Ovary (tissue), 7 donors: ENCODE measurements at regions not wholly inside any gene's neighbourhood (a gene's known extent, or its start where the extent isn't known, plus 50 kb on each side); places are given as distances from the start of the nearest gene placed in this dataset.

Experiments
- DNase-seq, 5 donors: peaks; one replicate each; pipeline ENCODE4 v3.0.0-alpha.2; 2019 to 2020
- H3K27ac ChIP-seq, 2 donors: fragments of 200-600 bp; one replicate each; pipeline versions ENCODE4 v1.5.1 to v1.8.0; 2019 to 2022
- H3K27me3 ChIP-seq: fragments of 200-600 bp; one replicate; pipeline ENCODE4 v1.8.0; 2022
- H3K36me3 ChIP-seq: fragments of 200-600 bp; sonication (generic); one replicate; pipeline ENCODE4 v1.5.1; 2019
- H3K4me1 ChIP-seq: one replicate; pipeline ENCODE4 v1.8.1; 2013; ENCODE audit warnings: mild to moderate bottlenecking, moderate library complexity; ENCODE audit not compliant: insufficient read depth
- H3K4me3 ChIP-seq: fragments of 200-600 bp; sonication (generic); one replicate; pipeline ENCODE4 v1.5.1; 2017
- H3K9me3 ChIP-seq, 2 donors: fragments of 200-600 bp in 1 of 2; sonication (generic) in 1 of 2; one replicate each; pipeline versions ENCODE4 v1.5.1 to v1.8.1; 2013 to 2019; ENCODE audit warnings: mild to moderate bottlenecking in 1 of 2, moderate library complexity in 1 of 2
- CTCF ChIP-seq, 3 donors: fragments of 450-650 bp in 2 of 3; fragments of 200-600 bp in 1 of 3; IDR thresholded peaks; one replicate each; pipeline versions ENCODE4 v1.5.1 to v1.8.0; 2016 to 2022; ENCODE audit warnings: antibody characterized with exemption in 3 of 3, mild to moderate bottlenecking in 1 of 3
- EP300 ChIP-seq: sonication (generic); formaldehyde crosslinking; IDR thresholded peaks from one replicate; pipeline ENCODE4 v1.6.1; 2017; ENCODE audit warnings: antibody characterized with exemption
- POLR2A ChIP-seq: fragments of 450-650 bp; IDR thresholded peaks from one replicate; pipeline ENCODE4 v1.6.1; 2017; ENCODE audit warnings: antibody characterized with exemption, mild to moderate bottlenecking, moderate library complexity
- WGBS, 3 donors: extraction: QIAGEN DNeasy Blood & Tissue Kit in 1 of 3; methylation state at CpG; one replicate each; pipeline versions ENCODE4 v1.1.5 to v1.1.7; 2013 to 2017; 5-methylcytosine and 5-hydroxymethylcytosine counted together
- intact Hi-C, 4 donors: fragments of 100-400 bp; cut with DNase I; formaldehyde crosslinking; loops; one replicate each; pipeline versions ENCODE4 v1.11.0 to v1.15.1; 2022 to 2023
- donor health status: DM: no; HTN: no; CAD: no; lungs with moderate emphysema.
- donor health status: DM: no; HTN: no; CAD: no.
- donor health status: Bipolar disorder and iron deficiency.
- donor health status: DM: no; HTN: no; CAD: no.
- donor health status: DM: yes; HTN: yes; CAD: no.

- H3K36me3 ChIP-seq = no peaks in the 10 kb centered on the region
- intact Hi-C loops = no loop called here
- H3K4me3 ChIP-seq = no peak overlapping the region
- TF ChIP-seq CTCF (IDR thresholded peaks at IDR 0.05) = no peak
- TF ChIP-seq EP300 = no peak
- no peak for TF ChIP-seq POLR2A
- DNase-seq = no peak
- no peaks in the 10 kb centered on the region for H3K9me3 ChIP-seq
- H3K27ac ChIP-seq = no peak overlapping the region
- 70 to 77% (median 73%) methylated on average over 7 of the region's 7 CpGs for WGBS, 3 donors
- no peaks in the 10 kb centered on the region for H3K27me3 ChIP-seq
- no peaks in the 10 kb centered on the region for H3K4me1 ChIP-seq
These were observed 176.8 kb downstream of the HHIPL2 start for GRCh38 chr1:222370913-222371675.

- no peak for TF ChIP-seq POLR2A
- no peak for TF ChIP-seq CTCF (IDR thresholded peaks at IDR 0.05)
- no peak for TF ChIP-seq EP300
- no peaks in the 10 kb centered on the region for H3K4me1 ChIP-seq
- H3K36me3 ChIP-seq = no peaks in the 10 kb centered on the region
- H3K9me3 ChIP-seq = no peaks in the 10 kb centered on the region
- H3K27ac ChIP-seq = no peak overlapping the region
- no peaks in the 10 kb centered on the region for H3K27me3 ChIP-seq
- WGBS, 3 donors = 72 to 79% (median 74%) methylated on average over 10 of the region's 10 CpGs
- no peak for DNase-seq
- intact Hi-C loops = no loop called here
- no peak overlapping the region for H3K4me3 ChIP-seq
These were observed 177.6 kb downstream of the HHIPL2 start for GRCh38 chr1:222370081-222370912.

GRCh38 chr1:222369148-222369547 is 178.8 kb downstream of the HHIPL2 start:
- no peak overlapping the region for H3K4me3 ChIP-seq
- H3K4me1 ChIP-seq = no peaks in the 10 kb centered on the region
- no peak for DNase-seq
- TF ChIP-seq CTCF (IDR thresholded peaks at IDR 0.05) = no peak
- no peak for TF ChIP-seq EP300
- no peak for TF ChIP-seq POLR2A
- H3K27me3 ChIP-seq = no peaks in the 10 kb centered on the region
- WGBS, 3 donors = 87 to 90% (median 88%) methylated on average over 12 of the region's 12 CpGs
- H3K36me3 ChIP-seq = no peaks in the 10 kb centered on the region
- no peaks in the 10 kb centered on the region for H3K9me3 ChIP-seq
- intact Hi-C loops = no loop called here
- no peak overlapping the region for H3K27ac ChIP-seq

- Histone ChIP-seq H3K27ac (no peak overlapping the region), H3K9me3 (no peaks in the 10 kb centered on the region), H3K36me3 (no peaks in the 10 kb centered on the region), H3K4me1 (no peaks in the 10 kb centered on the region), H3K27me3 (no peaks in the 10 kb centered on the region), H3K4me3 (no peak overlapping the region)
- 0 to 3% (median 0%) methylated on average over 1 of the region's 1 CpG for WGBS, 3 donors
- intact Hi-C loops = no loop called here
- DNase-seq = no peak
- TF ChIP-seq POLR2A (no peak), EP300 (no peak), CTCF (IDR thresholded peaks at IDR 0.05) (no peak)
These were observed 189.8 kb downstream of the HHIPL2 start for GRCh38 chr1:222358100-222358499.
